ENCODE measurements at regions not wholly inside any gene's neighbourhood (a gene's known extent, or its start where the extent isn't known, plus 50 kb on each side); places are given as distances from the start of the nearest gene placed in this dataset.

GRCh38 chr5:114686356-114686755, 324.5 kb downstream of the KCNN2 start:
- Mint-ChIP-seq H3K4me1 (no peaks in the 10 kb centered on the region), H3K36me3 (no peaks in the 10 kb centered on the region), H3K9me3 (peaks cover 21% of the 10 kb centered on the region), H3K27ac (no peak overlapping the region), H3K27me3 (ENCODE audit: low read depth) (no peaks in the 10 kb centered on the region), H3K4me3 (no peak overlapping the region)
- TF ChIP-seq CTCF (IDR thresholded peaks at IDR 0.05; ENCODE audit: unreplicated experiment), result no peak
- no peak for DNase-seq (ENCODE audit: low spot score in 2 of 2, unreplicated experiment in 2 of 2)

GRCh38 chr5:114678778-114679177, 316.9 kb downstream of the KCNN2 start:
- Mint-ChIP-seq H3K9me3 (peaks cover 13% of the 10 kb centered on the region), H3K27ac (no peak overlapping the region), H3K4me1 (no peaks in the 10 kb centered on the region), H3K27me3 (ENCODE audit: low read depth) (no peaks in the 10 kb centered on the region), H3K36me3 (no peaks in the 10 kb centered on the region), H3K4me3 (no peak overlapping the region)
- DNase-seq (ENCODE audit: low spot score in 2 of 2, unreplicated experiment in 2 of 2), result no peak
- no peak for TF ChIP-seq CTCF (IDR thresholded peaks at IDR 0.05; ENCODE audit: unreplicated experiment)

- Mint-ChIP-seq H3K4me3 (no peak overlapping the region), H3K27me3 (ENCODE audit: low read depth) (no peaks in the 10 kb centered on the region), H3K9me3 (peaks cover 2% of the 10 kb centered on the region), H3K27ac (no peak overlapping the region), H3K36me3 (no peaks in the 10 kb centered on the region), H3K4me1 (peaks cover 5% of the 10 kb centered on the region)
- no peak for TF ChIP-seq CTCF (IDR thresholded peaks at IDR 0.05; ENCODE audit: unreplicated experiment)
- no peak for DNase-seq (ENCODE audit: low spot score in 2 of 2, unreplicated experiment in 2 of 2)
Observed at GRCh38 chr5:114665551-114665950, 303.7 kb downstream of the KCNN2 start.

- Mint-ChIP-seq H3K27me3 (ENCODE audit: low read depth) (no peaks in the 10 kb centered on the region), H3K4me1 (peaks cover 6% of the 10 kb centered on the region), H3K36me3 (no peaks in the 10 kb centered on the region), H3K4me3 (no peak overlapping the region), H3K9me3 (no peaks in the 10 kb centered on the region), H3K27ac (no peak overlapping the region)
- DNase-seq (ENCODE audit: low spot score in 2 of 2, unreplicated experiment in 2 of 2), result no peak
- no peak for TF ChIP-seq CTCF (IDR thresholded peaks at IDR 0.05; ENCODE audit: unreplicated experiment)
Observed at GRCh38 chr5:114660791-114661190, 298.9 kb downstream of the KCNN2 start.

GRCh38 chr5:114658194-114658593, 296.3 kb downstream of the KCNN2 start:
- Mint-ChIP-seq H3K36me3 (no peaks in the 10 kb centered on the region), H3K4me1 (peaks cover 8% of the 10 kb centered on the region), H3K27ac (no peak overlapping the region), H3K4me3 (no peak overlapping the region), H3K9me3 (no peaks in the 10 kb centered on the region), H3K27me3 (ENCODE audit: low read depth) (no peaks in the 10 kb centered on the region)
- TF ChIP-seq CTCF (IDR thresholded peaks at IDR 0.05; ENCODE audit: unreplicated experiment), result no peak
- no peak for DNase-seq (ENCODE audit: low spot score in 2 of 2, unreplicated experiment in 2 of 2)

Data from mesothelial cell of epicardium (in vitro differentiated cells).